ENCODE measurements at regions not wholly inside any gene's neighbourhood (a gene's known extent, or its start where the extent isn't known, plus 50 kb on each side); places are given as distances from the start of the nearest gene placed in this dataset.

GRCh38 chr5:2890011-2890410, 138.5 kb upstream of the IRX2 start:
- Histone ChIP-seq H3K27ac (no peak overlapping the region), H3K79me2 (ENCODE audit: insufficient read depth) (no peaks in the 10 kb centered on the region), H3K4me3 (no peak overlapping the region), H3K4me1 (ENCODE audit: insufficient read depth) (no peaks in the 10 kb centered on the region), H3K9me2 (ENCODE audit: insufficient read depth) (no peaks in the 10 kb centered on the region), H3K9me3 (ENCODE audit: low read depth) (no peaks in the 10 kb centered on the region), H3K9ac (no peak overlapping the region), H3K4me2 (ENCODE audit: unreplicated experiment) (no peak overlapping the region), H2AFZ (no peak overlapping the region), H3F3A (ENCODE audit: insufficient read depth) (no peaks in the 10 kb centered on the region), H3K36me3 (ENCODE audit: low read depth) (no peaks in the 10 kb centered on the region), H3K27me3 (replicated peaks; ENCODE audit: insufficient read depth) (no peaks in the 10 kb centered on the region), H4K20me1 (ENCODE audit: insufficient read depth) (no peaks in the 10 kb centered on the region)
- WGBS, 2 experiments (ENCODE audit: low coverage in 1 of 2, low lambda C conversion rate in 2 of 2, missing lambda C conversion rate in 2 of 2): 55 to 64% methylated on average over 14 of the region's 14 CpGs
- in situ Hi-C loops (cut with MboI): no loop called here
- TF ChIP-seq EZH2phosphoT487 (IDR thresholded peaks at IDR 0.05; ENCODE audit: insufficient read depth, low read depth): no peak
- TF ChIP-seq EZH2 (IDR thresholded peaks at IDR 0.05; ENCODE audit: insufficient read depth, poor library complexity, severe bottlenecking): no peak
- DNase-seq: no peak

GRCh38 chr5:2888520-2889060, 137.1 kb upstream of the IRX2 start:
- WGBS, 2 experiments (ENCODE audit: low coverage in 1 of 2, low lambda C conversion rate in 2 of 2, missing lambda C conversion rate in 2 of 2): 64 to 76% methylated on average over 5 of the region's 5 CpGs
- TF ChIP-seq EZH2 (IDR thresholded peaks at IDR 0.05; ENCODE audit: insufficient read depth, poor library complexity, severe bottlenecking) (no peak), EZH2phosphoT487 (IDR thresholded peaks at IDR 0.05; ENCODE audit: insufficient read depth, low read depth) (no peak)
- in situ Hi-C loops (cut with MboI): no loop called here

GRCh38 chr5:2887481-2888348, 136.2 kb upstream of the IRX2 start:
- Histone ChIP-seq H3K79me2 (ENCODE audit: insufficient read depth) (no peaks in the 10 kb centered on the region), H2AFZ (no peak overlapping the region), H3K4me3 (no peak overlapping the region), H4K20me1 (ENCODE audit: insufficient read depth) (no peaks in the 10 kb centered on the region), H3K9ac (no peak overlapping the region), H3K4me1 (ENCODE audit: insufficient read depth) (no peaks in the 10 kb centered on the region), H3K9me3 (ENCODE audit: low read depth) (no peaks in the 10 kb centered on the region), H3K36me3 (ENCODE audit: low read depth) (no peaks in the 10 kb centered on the region), H3K27ac (no peak overlapping the region), H3F3A (ENCODE audit: insufficient read depth) (no peaks in the 10 kb centered on the region), H3K9me2 (ENCODE audit: insufficient read depth) (no peaks in the 10 kb centered on the region), H3K4me2 (ENCODE audit: unreplicated experiment) (no peak overlapping the region), H3K27me3 (replicated peaks; ENCODE audit: insufficient read depth) (no peaks in the 10 kb centered on the region)
- no peak for TF ChIP-seq EZH2 (IDR thresholded peaks at IDR 0.05; ENCODE audit: insufficient read depth, poor library complexity, severe bottlenecking)
- TF ChIP-seq EZH2phosphoT487 (IDR thresholded peaks at IDR 0.05; ENCODE audit: insufficient read depth, low read depth): no peak
- in situ Hi-C loops (cut with MboI): no loop called here
- no peak for DNase-seq
- 44 to 55% methylated on average over 7 of the region's 7 CpGs for whole genome bisulfite sequencing, 2 experiments (ENCODE audit: low coverage in 1 of 2, low lambda C conversion rate in 2 of 2, missing lambda C conversion rate in 2 of 2)

More at GRCh38 chr5:2888520-2889060, 137.1 kb upstream of the IRX2 start:
- H3F3A ChIP-seq (ENCODE audit: insufficient read depth): no peaks in the 10 kb centered on the region
- H3K36me3 ChIP-seq (ENCODE audit: low read depth): no peaks in the 10 kb centered on the region
- no peak overlapping the region for H3K4me2 ChIP-seq (ENCODE audit: unreplicated experiment)
- DNase-seq: no peak
- no peaks in the 10 kb centered on the region for H3K9me2 ChIP-seq (ENCODE audit: insufficient read depth)
- H2AFZ ChIP-seq: no peak overlapping the region
- no peaks in the 10 kb centered on the region for H3K27me3 ChIP-seq (replicated peaks; ENCODE audit: insufficient read depth)
- H4K20me1 ChIP-seq (ENCODE audit: insufficient read depth): no peaks in the 10 kb centered on the region
- no peak overlapping the region for H3K4me3 ChIP-seq
- H3K4me1 ChIP-seq (ENCODE audit: insufficient read depth): no peaks in the 10 kb centered on the region
- H3K27ac ChIP-seq: no peak overlapping the region
- no peaks in the 10 kb centered on the region for H3K9me3 ChIP-seq (ENCODE audit: low read depth)
- H3K9ac ChIP-seq: no peak overlapping the region
- H3K79me2 ChIP-seq (ENCODE audit: insufficient read depth): no peaks in the 10 kb centered on the region

- Histone ChIP-seq H3K79me2 (ENCODE audit: insufficient read depth) (no peaks in the 10 kb centered on the region), H3K36me3 (ENCODE audit: low read depth) (no peaks in the 10 kb centered on the region), H3K4me2 (ENCODE audit: unreplicated experiment) (no peak overlapping the region), H3K9me3 (ENCODE audit: low read depth) (no peaks in the 10 kb centered on the region), H3K4me1 (ENCODE audit: insufficient read depth) (no peaks in the 10 kb centered on the region), H4K20me1 (ENCODE audit: insufficient read depth) (no peaks in the 10 kb centered on the region), H3F3A (ENCODE audit: insufficient read depth) (no peaks in the 10 kb centered on the region), H3K27ac (no peak overlapping the region), H3K9ac (no peak overlapping the region), H3K9me2 (ENCODE audit: insufficient read depth) (no peaks in the 10 kb centered on the region), H3K27me3 (replicated peaks; ENCODE audit: insufficient read depth) (no peaks in the 10 kb centered on the region), H3K4me3 (no peak overlapping the region), H2AFZ (no peak overlapping the region)
- WGBS, 2 experiments (ENCODE audit: low coverage in 1 of 2, low lambda C conversion rate in 2 of 2, missing lambda C conversion rate in 2 of 2): 28 to 29% methylated on average over 3 of the region's 3 CpGs
- no peak for DNase-seq
- no peak for TF ChIP-seq EZH2 (IDR thresholded peaks at IDR 0.05; ENCODE audit: insufficient read depth, poor library complexity, severe bottlenecking)
- no peak for TF ChIP-seq EZH2phosphoT487 (IDR thresholded peaks at IDR 0.05; ENCODE audit: insufficient read depth, low read depth)
- in situ Hi-C loops (cut with MboI): no loop called here
Measured at GRCh38 chr5:2886531-2886930, 135.1 kb upstream of the IRX2 start.

Data from GM23248 (cell line).